ENCODE measurements at regions not wholly inside any gene's neighbourhood (a gene's known extent, or its start where the extent isn't known, plus 50 kb on each side); places are given as distances from the start of the nearest gene placed in this dataset.
"Not testable (repeated sequence)": the region's sequence is repeated elsewhere in the genome, so short reads cannot be mapped to it uniquely, and the experiment has no call there.

GRCh38 chr1:213511173-213511572, 460.1 kb downstream of the RPS6KC1 start:
- Histone ChIP-seq H3K36me3 (ENCODE audit: control insufficient read depth in 4 of 4, insufficient read depth in 4 of 4, low read length in 3 of 4) (no peaks in the 10 kb centered on the region), H3K27ac (ENCODE audit: insufficient read depth in 1 of 2, low read depth in 1 of 2, low read length in 2 of 2, poor library complexity in 1 of 2, severe bottlenecking in 2 of 2) (no peak overlapping the region), H3K4me1 (ENCODE audit: control extremely low read depth in 1 of 4, control insufficient read depth in 4 of 4, insufficient read depth in 4 of 4, low read length in 3 of 4) (no peaks in the 10 kb centered on the region), H3K9me3 (ENCODE audit: control extremely low read depth in 1 of 5, control insufficient read depth in 4 of 5, insufficient read depth in 2 of 5, low read depth in 1 of 5, low read length in 4 of 5) (no peaks in the 10 kb centered on the region), H3K27me3 (replicated peaks in 2 of 5; ENCODE audit: control insufficient read depth in 4 of 5, insufficient read depth in 5 of 5, low read length in 4 of 5) (no peaks in the 10 kb centered on the region), H3K4me3 (ENCODE audit: control insufficient read depth in 1 of 7, extremely low read depth in 1 of 7, insufficient read depth in 4 of 7, low read depth in 2 of 7, low read length in 6 of 7) (no peak overlapping the region)
- no peak for DNase-seq
- POLR2A ChIA-PET = no interaction called here
- WGBS (ENCODE audit: insufficient coverage) = 55% methylated on average over 4 of the region's 4 CpGs
- CTCF ChIA-PET = no interaction called here

GRCh38 chr1:213512316-213512715, 461.3 kb downstream of the RPS6KC1 start:
- no peak overlapping the region for H3K4me3 ChIP-seq (ENCODE audit: control insufficient read depth in 1 of 7, extremely low read depth in 1 of 7, insufficient read depth in 4 of 7, low read depth in 2 of 7, low read length in 6 of 7)
- no peaks in the 10 kb centered on the region for H3K4me1 ChIP-seq (ENCODE audit: control extremely low read depth in 1 of 4, control insufficient read depth in 4 of 4, insufficient read depth in 4 of 4, low read length in 3 of 4)
- H3K27ac ChIP-seq (ENCODE audit: insufficient read depth in 1 of 2, low read depth in 1 of 2, low read length in 2 of 2, poor library complexity in 1 of 2, severe bottlenecking in 2 of 2) = no peak overlapping the region
- ChIA-PET CTCF (no interaction called here), POLR2A (no interaction called here)
- no peaks in the 10 kb centered on the region for H3K27me3 ChIP-seq (replicated peaks in 2 of 5; ENCODE audit: control insufficient read depth in 4 of 5, insufficient read depth in 5 of 5, low read length in 4 of 5)
- H3K9me3 ChIP-seq (ENCODE audit: control extremely low read depth in 1 of 5, control insufficient read depth in 4 of 5, insufficient read depth in 2 of 5, low read depth in 1 of 5, low read length in 4 of 5) = no peaks in the 10 kb centered on the region
- no peaks in the 10 kb centered on the region for H3K36me3 ChIP-seq (ENCODE audit: control insufficient read depth in 4 of 4, insufficient read depth in 4 of 4, low read length in 3 of 4)
- WGBS (ENCODE audit: insufficient coverage) = 72% methylated on average over 5 of the region's 5 CpGs
- DNase-seq = no peak

GRCh38 chr1:213513006-213513405, 462.0 kb downstream of the RPS6KC1 start:
- 50% methylated on average over 2 of the region's 2 CpGs for WGBS (ENCODE audit: insufficient coverage)
- POLR2A ChIA-PET = no interaction called here

GRCh38 chr1:213514408-213515179, 463.6 kb downstream of the RPS6KC1 start:
- H3K27me3 ChIP-seq (replicated peaks in 2 of 5; ENCODE audit: control insufficient read depth in 4 of 5, insufficient read depth in 5 of 5, low read length in 4 of 5); POLR2A ChIA-PET; H3K27ac ChIP-seq (ENCODE audit: insufficient read depth in 1 of 2, low read depth in 1 of 2, low read length in 2 of 2, poor library complexity in 1 of 2, severe bottlenecking in 2 of 2); DNase-seq; H3K9me3 ChIP-seq (ENCODE audit: control extremely low read depth in 1 of 5, control insufficient read depth in 4 of 5, insufficient read depth in 2 of 5, low read depth in 1 of 5, low read length in 4 of 5); H3K36me3 ChIP-seq (ENCODE audit: control insufficient read depth in 4 of 4, insufficient read depth in 4 of 4, low read length in 3 of 4); H3K4me3 ChIP-seq (ENCODE audit: control insufficient read depth in 1 of 7, extremely low read depth in 1 of 7, insufficient read depth in 4 of 7, low read depth in 2 of 7, low read length in 6 of 7); CTCF ChIA-PET; H3K4me1 ChIP-seq (ENCODE audit: control extremely low read depth in 1 of 4, control insufficient read depth in 4 of 4, insufficient read depth in 4 of 4, low read length in 3 of 4): not testable (repeated sequence)
- WGBS (ENCODE audit: insufficient coverage) = no CpG with 5 or more reads among the region's 5 CpGs

More at GRCh38 chr1:213513006-213513405, 462.0 kb downstream of the RPS6KC1 start:
- H3K9me3 ChIP-seq (ENCODE audit: control extremely low read depth in 1 of 5, control insufficient read depth in 4 of 5, insufficient read depth in 2 of 5, low read depth in 1 of 5, low read length in 4 of 5) = no peaks in the 10 kb centered on the region
- CTCF ChIA-PET = no interaction called here
- no peak overlapping the region for H3K4me3 ChIP-seq (ENCODE audit: control insufficient read depth in 1 of 7, extremely low read depth in 1 of 7, insufficient read depth in 4 of 7, low read depth in 2 of 7, low read length in 6 of 7)
- no peak for DNase-seq
- H3K36me3 ChIP-seq (ENCODE audit: control insufficient read depth in 4 of 4, insufficient read depth in 4 of 4, low read length in 3 of 4) = no peaks in the 10 kb centered on the region
- H3K27ac ChIP-seq (ENCODE audit: insufficient read depth in 1 of 2, low read depth in 1 of 2, low read length in 2 of 2, poor library complexity in 1 of 2, severe bottlenecking in 2 of 2) = no peak overlapping the region
- no peaks in the 10 kb centered on the region for H3K27me3 ChIP-seq (replicated peaks in 2 of 5; ENCODE audit: control insufficient read depth in 4 of 5, insufficient read depth in 5 of 5, low read length in 4 of 5)
- H3K4me1 ChIP-seq (ENCODE audit: control extremely low read depth in 1 of 4, control insufficient read depth in 4 of 4, insufficient read depth in 4 of 4, low read length in 3 of 4) = no peaks in the 10 kb centered on the region

- POLR2A ChIA-PET = no interaction called here
- H3K4me1 ChIP-seq (ENCODE audit: control extremely low read depth in 1 of 4, control insufficient read depth in 4 of 4, insufficient read depth in 4 of 4, low read length in 3 of 4) = no peaks in the 10 kb centered on the region
- CTCF ChIA-PET = no interaction called here
- H3K4me3 ChIP-seq (ENCODE audit: control insufficient read depth in 1 of 7, extremely low read depth in 1 of 7, insufficient read depth in 4 of 7, low read depth in 2 of 7, low read length in 6 of 7) = no peak overlapping the region
- H3K27ac ChIP-seq (ENCODE audit: insufficient read depth in 1 of 2, low read depth in 1 of 2, low read length in 2 of 2, poor library complexity in 1 of 2, severe bottlenecking in 2 of 2) = no peak overlapping the region
- peaks cover 0 to 7% (median 0%) of the 10 kb centered on the region in 5 experiments for H3K9me3 ChIP-seq (ENCODE audit: control extremely low read depth in 1 of 5, control insufficient read depth in 4 of 5, insufficient read depth in 2 of 5, low read depth in 1 of 5, low read length in 4 of 5)
- no peak for DNase-seq
- WGBS (ENCODE audit: insufficient coverage) = 20% methylated on average over 2 of the region's 4 CpGs
- no peaks in the 10 kb centered on the region for H3K27me3 ChIP-seq (replicated peaks in 2 of 5; ENCODE audit: control insufficient read depth in 4 of 5, insufficient read depth in 5 of 5, low read length in 4 of 5)
- no peaks in the 10 kb centered on the region for H3K36me3 ChIP-seq (ENCODE audit: control insufficient read depth in 4 of 4, insufficient read depth in 4 of 4, low read length in 3 of 4)
These were observed 468.1 kb downstream of the RPS6KC1 start for GRCh38 chr1:213519098-213519497.

- no peaks in the 10 kb centered on the region for H3K27me3 ChIP-seq (replicated peaks in 2 of 5; ENCODE audit: control insufficient read depth in 4 of 5, insufficient read depth in 5 of 5, low read length in 4 of 5)
- POLR2A ChIA-PET = no interaction called here
- CTCF ChIA-PET = no interaction called here
- H3K4me1 ChIP-seq (ENCODE audit: control extremely low read depth in 1 of 4, control insufficient read depth in 4 of 4, insufficient read depth in 4 of 4, low read length in 3 of 4) = no peaks in the 10 kb centered on the region
- no peak for DNase-seq
- H3K36me3 ChIP-seq (ENCODE audit: control insufficient read depth in 4 of 4, insufficient read depth in 4 of 4, low read length in 3 of 4) = no peaks in the 10 kb centered on the region
- H3K9me3 ChIP-seq (ENCODE audit: control extremely low read depth in 1 of 5, control insufficient read depth in 4 of 5, insufficient read depth in 2 of 5, low read depth in 1 of 5, low read length in 4 of 5) = peaks cover 0 to 7% (median 0%) of the 10 kb centered on the region in 5 experiments
- no peak overlapping the region for H3K27ac ChIP-seq (ENCODE audit: insufficient read depth in 1 of 2, low read depth in 1 of 2, low read length in 2 of 2, poor library complexity in 1 of 2, severe bottlenecking in 2 of 2)
- H3K4me3 ChIP-seq (ENCODE audit: control insufficient read depth in 1 of 7, extremely low read depth in 1 of 7, insufficient read depth in 4 of 7, low read depth in 2 of 7, low read length in 6 of 7) = no peak overlapping the region
- no CpG with 5 or more reads among the region's 2 CpGs for WGBS (ENCODE audit: insufficient coverage)
These were observed 466.6 kb upstream of the PROX1 start for GRCh38 chr1:213521206-213521605.

- CTCF ChIA-PET = interaction anchor here (0.9 kb wide), 1 partner anchor 184 kb away, joined by 3 read pairs; no protein-coding TSS in a partner anchor
- whole genome bisulfite sequencing (ENCODE audit: insufficient coverage) = 77% methylated on average over 8 of the region's 10 CpGs
These were observed 463.9 kb upstream of the PROX1 start for GRCh38 chr1:213523781-213524398.

More at GRCh38 chr1:213523781-213524398, 463.9 kb upstream of the PROX1 start:
- Histone ChIP-seq H3K27me3 (replicated peaks in 2 of 5; ENCODE audit: control insufficient read depth in 4 of 5, insufficient read depth in 5 of 5, low read length in 4 of 5) (no peaks in the 10 kb centered on the region), H3K4me3 (ENCODE audit: control insufficient read depth in 1 of 7, extremely low read depth in 1 of 7, insufficient read depth in 4 of 7, low read depth in 2 of 7, low read length in 6 of 7) (no peak overlapping the region), H3K4me1 (ENCODE audit: control extremely low read depth in 1 of 4, control insufficient read depth in 4 of 4, insufficient read depth in 4 of 4, low read length in 3 of 4) (no peaks in the 10 kb centered on the region), H3K27ac (ENCODE audit: insufficient read depth in 1 of 2, low read depth in 1 of 2, low read length in 2 of 2, poor library complexity in 1 of 2, severe bottlenecking in 2 of 2) (no peak overlapping the region), H3K9me3 (ENCODE audit: control extremely low read depth in 1 of 5, control insufficient read depth in 4 of 5, insufficient read depth in 2 of 5, low read depth in 1 of 5, low read length in 4 of 5) (peaks cover 0 to 7% (median 0%) of the 10 kb centered on the region in 5 experiments), H3K36me3 (ENCODE audit: control insufficient read depth in 4 of 4, insufficient read depth in 4 of 4, low read length in 3 of 4) (no peaks in the 10 kb centered on the region)
- DNase-seq = no peak
- POLR2A ChIA-PET = no interaction called here

Measured in common myeloid progenitor, CD34-positive (primary cell).